GM12864 (cell line): ENCODE measurements at regions not wholly inside any gene's neighbourhood (a gene's known extent, or its start where the extent isn't known, plus 50 kb on each side); places are given as distances from the start of the nearest gene placed in this dataset.

Experiments used
- DNase-seq: peaks from one replicate; pipeline ENCODE4 v3.0.0-alpha.2; 2011; ENCODE audit warnings: low read depth
- H3K4me3 ChIP-seq: 2 replicates; pipeline ENCODE4 v1.5.1; 2011; ENCODE audit warnings: mild to moderate bottlenecking, low read depth, low read length, control low read depth
- TF ChIP-seq, protein P1 (sequence below): IDR thresholded peaks from 2 replicates; pipeline ENCODE4 v1.5.1; 2011; ENCODE audit warnings: low read depth, mild to moderate bottlenecking, moderate library complexity, low read length, control low read depth, inconsistent platforms; ENCODE audit errors: missing control alignments

DNA sequence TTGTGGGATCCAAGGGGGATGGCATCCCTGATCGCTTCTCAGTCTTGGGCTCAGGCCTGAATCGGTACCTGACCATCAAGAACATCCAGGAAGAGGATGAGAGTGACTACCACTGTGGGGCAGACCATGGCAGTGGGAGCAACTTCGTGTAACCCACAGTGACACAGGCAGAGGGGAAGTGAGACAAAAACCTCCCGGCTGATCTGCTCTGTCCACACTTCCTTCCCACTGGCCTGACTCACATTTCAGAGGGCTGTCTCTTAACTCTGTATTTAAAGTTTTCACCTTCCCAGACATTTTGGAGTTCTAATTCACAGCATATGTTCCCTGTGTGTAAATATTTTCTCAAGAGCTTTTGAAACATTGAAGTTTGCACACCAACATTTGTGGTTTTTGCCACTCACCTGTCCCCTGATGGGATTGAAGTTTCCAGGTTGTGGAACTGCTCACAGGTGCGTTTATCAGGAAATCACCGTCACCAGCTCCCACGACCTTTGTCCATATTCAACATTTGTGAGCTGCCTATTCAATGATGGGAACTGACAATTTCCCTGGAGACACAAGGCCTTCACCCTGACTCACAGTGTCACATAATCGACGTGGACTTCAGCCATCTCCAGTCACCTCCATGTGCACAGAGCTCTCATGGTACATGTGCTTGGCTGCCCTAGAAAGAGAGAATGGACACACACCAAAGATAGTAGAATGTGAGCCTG lies 99.2 kb downstream of the VPREB1 start:
- H3K4me3 ChIP-seq, result no peak overlapping the region
- TF ChIP-seq, protein P1, sequence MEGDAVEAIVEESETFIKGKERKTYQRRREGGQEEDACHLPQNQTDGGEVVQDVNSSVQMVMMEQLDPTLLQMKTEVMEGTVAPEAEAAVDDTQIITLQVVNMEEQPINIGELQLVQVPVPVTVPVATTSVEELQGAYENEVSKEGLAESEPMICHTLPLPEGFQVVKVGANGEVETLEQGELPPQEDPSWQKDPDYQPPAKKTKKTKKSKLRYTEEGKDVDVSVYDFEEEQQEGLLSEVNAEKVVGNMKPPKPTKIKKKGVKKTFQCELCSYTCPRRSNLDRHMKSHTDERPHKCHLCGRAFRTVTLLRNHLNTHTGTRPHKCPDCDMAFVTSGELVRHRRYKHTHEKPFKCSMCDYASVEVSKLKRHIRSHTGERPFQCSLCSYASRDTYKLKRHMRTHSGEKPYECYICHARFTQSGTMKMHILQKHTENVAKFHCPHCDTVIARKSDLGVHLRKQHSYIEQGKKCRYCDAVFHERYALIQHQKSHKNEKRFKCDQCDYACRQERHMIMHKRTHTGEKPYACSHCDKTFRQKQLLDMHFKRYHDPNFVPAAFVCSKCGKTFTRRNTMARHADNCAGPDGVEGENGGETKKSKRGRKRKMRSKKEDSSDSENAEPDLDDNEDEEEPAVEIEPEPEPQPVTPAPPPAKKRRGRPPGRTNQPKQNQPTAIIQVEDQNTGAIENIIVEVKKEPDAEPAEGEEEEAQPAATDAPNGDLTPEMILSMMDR, result no peak
- no peak for DNase-seq

DNA sequence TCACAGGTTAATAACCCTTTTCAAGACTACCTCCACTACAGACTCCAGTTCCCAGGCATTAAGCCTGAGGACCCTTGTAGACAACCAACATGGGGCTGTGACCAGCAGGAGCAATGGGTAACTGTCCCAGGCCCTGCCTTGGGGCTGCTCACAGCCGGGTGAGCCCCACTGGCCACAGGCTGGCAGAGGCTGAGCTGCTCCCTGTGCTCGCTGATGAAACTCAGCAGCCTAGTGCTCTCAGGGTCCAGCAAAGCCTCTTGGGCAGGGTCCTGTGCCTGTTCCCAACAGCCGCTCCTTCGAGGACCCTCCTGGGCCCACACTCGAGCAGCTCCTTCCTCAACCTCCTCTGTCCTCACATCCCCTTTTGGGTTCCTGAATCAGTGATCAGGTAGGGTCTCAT lies 99.8 kb downstream of the VPREB1 start:
- DNase-seq, result no peak
- no peak overlapping the region for H3K4me3 ChIP-seq
- TF ChIP-seq, protein P1, result no peak

DNA sequence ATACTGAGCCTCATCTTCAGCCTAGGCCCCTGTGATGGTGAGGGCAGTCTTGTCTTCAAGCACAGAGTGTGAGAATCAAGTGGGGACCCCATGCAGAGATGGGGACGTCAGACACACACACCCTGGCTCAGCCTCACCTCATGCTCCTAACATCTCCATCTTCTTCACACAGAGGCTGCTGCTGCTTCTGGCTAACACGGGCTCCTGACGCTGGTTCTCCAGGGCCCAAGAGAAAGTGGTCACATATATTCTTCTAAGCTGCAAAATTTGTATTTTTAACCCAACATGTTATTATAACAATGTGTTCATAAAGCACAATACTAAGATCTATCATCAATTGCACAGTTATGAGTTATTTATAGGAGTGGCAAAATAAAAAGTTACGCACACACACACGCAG lies 101.2 kb downstream of the VPREB1 start:
- TF ChIP-seq, protein P1, result no peak
- no peak for DNase-seq
- H3K4me3 ChIP-seq, result no peak overlapping the region

DNA sequence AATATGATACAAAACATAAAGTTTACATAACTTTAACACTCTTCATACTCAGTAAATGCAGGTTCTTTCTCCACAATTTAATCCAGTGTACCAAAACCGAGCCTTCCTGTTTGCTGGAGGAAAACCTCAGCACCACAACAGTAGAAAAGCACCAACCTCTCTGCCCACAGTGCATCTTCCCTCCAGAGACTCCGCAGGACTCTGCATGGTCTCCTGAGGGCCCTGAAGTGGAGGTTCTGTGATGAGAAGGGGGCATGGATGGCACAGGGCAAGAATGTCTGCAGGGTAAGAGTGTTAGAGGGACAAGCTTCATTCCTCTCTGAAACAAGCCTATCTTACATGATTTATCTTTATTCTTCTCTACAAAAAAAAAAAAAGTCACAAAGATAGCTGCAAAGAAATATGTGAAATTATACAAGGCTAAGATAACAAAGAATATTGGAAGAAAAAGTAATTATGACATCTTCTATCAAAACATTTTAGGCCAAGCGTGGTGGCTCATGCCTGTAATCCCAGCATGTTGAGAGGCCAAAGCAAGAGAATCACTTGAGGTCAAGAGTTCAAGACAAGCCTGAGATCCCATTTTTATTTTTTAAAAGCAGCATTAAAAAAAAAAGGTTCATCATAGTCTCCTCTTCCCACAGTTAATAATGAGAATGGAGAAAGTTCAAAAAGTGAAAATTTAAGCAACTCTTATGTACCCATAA lies 102.0 kb downstream of the VPREB1 start:
- TF ChIP-seq, protein P1, result no peak
- no peak overlapping the region for H3K4me3 ChIP-seq
- DNase-seq, result no peak

DNA sequence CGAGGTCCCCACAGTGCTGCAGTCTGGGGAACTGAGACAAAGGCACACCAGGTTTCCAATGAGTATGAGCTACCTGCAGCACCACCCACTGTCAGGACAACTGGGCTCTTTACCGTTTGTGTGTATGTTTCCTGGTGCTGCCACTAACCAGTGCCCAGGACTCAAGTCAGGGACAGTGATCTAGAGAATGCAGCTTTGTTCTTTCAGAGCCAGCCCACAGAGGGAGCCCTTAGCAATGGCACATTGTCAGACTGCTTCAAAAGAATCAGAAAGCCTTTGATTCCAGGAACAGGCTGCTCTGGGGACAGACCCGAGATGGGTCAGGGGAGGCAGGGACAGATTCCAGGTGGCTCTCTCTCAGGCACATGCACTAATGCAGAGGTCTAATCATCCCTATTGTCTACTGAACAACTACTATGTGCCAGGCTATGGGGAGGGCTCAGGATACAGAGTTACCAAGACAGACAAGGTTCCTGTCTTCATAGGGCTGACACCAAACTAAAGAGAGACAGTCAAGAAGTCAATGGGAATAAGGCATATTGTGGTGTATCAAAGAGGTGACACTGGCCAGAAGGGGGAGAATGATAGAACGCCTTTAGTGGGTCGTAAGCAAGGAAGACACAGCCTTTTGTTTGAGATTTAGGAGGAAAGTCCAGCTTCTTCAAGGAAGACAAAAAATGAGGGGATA lies 103.7 kb downstream of the VPREB1 start:
- no peak for DNase-seq
- no peak overlapping the region for H3K4me3 ChIP-seq
- TF ChIP-seq, protein P1, result peak; percentile 32

DNA sequence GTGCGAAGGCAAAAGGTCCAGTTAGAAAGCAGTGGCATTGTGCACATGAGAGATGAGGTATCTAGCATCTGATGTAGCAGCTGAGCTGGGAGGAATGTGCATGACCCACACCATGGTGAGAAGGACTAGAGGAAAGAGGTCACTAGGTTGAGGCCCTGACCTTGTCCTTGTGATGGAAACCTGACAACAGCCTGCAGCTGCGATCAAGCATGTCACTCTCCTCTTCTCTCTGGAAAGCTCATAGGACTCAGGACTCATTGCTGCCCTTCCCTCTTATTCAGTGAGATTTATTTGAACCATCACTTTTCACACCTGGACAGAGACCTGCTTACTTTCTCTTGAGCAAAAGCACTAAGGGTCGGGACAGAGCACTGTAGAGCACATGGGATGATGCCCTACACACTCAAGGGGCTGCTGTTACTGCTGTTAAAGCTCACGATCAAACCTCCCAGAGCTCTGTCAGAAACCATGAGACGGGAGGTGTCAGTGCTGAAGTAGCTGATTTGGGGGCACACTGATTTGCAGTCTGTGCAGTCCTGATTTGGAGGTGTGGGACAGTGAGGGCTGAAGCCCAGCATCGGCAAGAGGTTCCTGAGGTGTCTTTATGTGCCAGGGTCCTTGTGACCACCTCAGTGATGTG lies 104.3 kb downstream of the VPREB1 start:
- no peak for DNase-seq
- H3K4me3 ChIP-seq, result no peak overlapping the region
- TF ChIP-seq, protein P1, result no peak
